WTC11 (cell line): ENCODE measurements at regions not wholly inside any gene's neighbourhood (a gene's known extent, or its start where the extent isn't known, plus 50 kb on each side); places are given as distances from the start of the nearest gene placed in this dataset.

ENCODE experiments used
- ATF3 ChIP-seq: sonication (generic); formaldehyde crosslinking; conservative IDR thresholded peaks from 2 replicates; pipeline ENCODE4 v1.8.1; 2022; ENCODE audit warnings: mild to moderate bottlenecking, missing genetic modification reagents
- CTCF ChIP-seq: fragments of 200-600 bp; IDR thresholded peaks from 2 replicates; pipeline ENCODE4 v1.8.0; 2022; ENCODE audit warnings: antibody characterized with exemption
- E2F5 ChIP-seq: sonication (generic); formaldehyde crosslinking; IDR thresholded peaks from 2 replicates; pipeline ENCODE4 v1.8.1; 2022; ENCODE audit warnings: mild to moderate bottlenecking, moderate library complexity, missing genetic modification reagents
- ELF4 ChIP-seq: sonication (generic); formaldehyde crosslinking; IDR thresholded peaks from 2 replicates; pipeline ENCODE4 v1.8.1; 2022; ENCODE audit warnings: low read depth, mild to moderate bottlenecking, moderate library complexity, missing genetic modification reagents
- ESRRA ChIP-seq: sonication (generic); formaldehyde crosslinking; IDR thresholded peaks from 2 replicates; pipeline ENCODE4 v1.8.1; 2022; ENCODE audit warnings: mild to moderate bottlenecking, missing genetic modification reagents, borderline replicate concordance
- FOXJ3 ChIP-seq: sonication (generic); formaldehyde crosslinking; IDR thresholded peaks from 2 replicates; pipeline ENCODE4 v1.9.0; 2021; ENCODE audit warnings: missing genetic modification reagents, mild to moderate bottlenecking, borderline replicate concordance
- FOXP1 ChIP-seq: sonication (generic); formaldehyde crosslinking; IDR thresholded peaks from 2 replicates; pipeline ENCODE4 v1.8.0; 2022; ENCODE audit warnings: missing genetic modification reagents, mild to moderate bottlenecking, moderate library complexity, borderline replicate concordance
- NFYB ChIP-seq: sonication (generic); formaldehyde crosslinking; conservative IDR thresholded peaks from 2 replicates; pipeline ENCODE4 v1.8.0; 2022; ENCODE audit warnings: low read depth, missing genetic modification reagents
- NR3C1 ChIP-seq: sonication (generic); formaldehyde crosslinking; conservative IDR thresholded peaks from 2 replicates; pipeline ENCODE4 v1.8.1; 2023; ENCODE audit warnings: low read depth, mild to moderate bottlenecking, missing genetic modification reagents
- STAT6 ChIP-seq: sonication (generic); formaldehyde crosslinking; conservative IDR thresholded peaks from 2 replicates; pipeline ENCODE4 v1.8.1; 2023; ENCODE audit warnings: mild to moderate bottlenecking, low read depth, missing genetic modification reagents, moderate library complexity
- TEAD1 ChIP-seq: sonication (generic); formaldehyde crosslinking; IDR thresholded peaks from 2 replicates; pipeline ENCODE4 v1.8.0; 2022; ENCODE audit warnings: mild to moderate bottlenecking, missing genetic modification reagents
- TEAD4 ChIP-seq: sonication (generic); formaldehyde crosslinking; IDR thresholded peaks from 2 replicates; pipeline ENCODE4 v1.8.0; 2022; ENCODE audit warnings: mild to moderate bottlenecking, missing genetic modification reagents
- ZNF532 ChIP-seq: fragments of 250-450 bp; sonication (Bioruptor Pico); IDR thresholded peaks from 2 replicates; pipeline ENCODE4 v1.9.0; 2021; ENCODE audit warnings: mild to moderate bottlenecking, borderline replicate concordance

- TF ChIP-seq CTCF = no peak
- TF ChIP-seq FOXJ3 (CRISPR knock-in tag) = no peak
- TF ChIP-seq ATF3 (CRISPR knock-in tag) = no peak
- no peak for TF ChIP-seq ZNF532 (CRISPR knock-in tag)
- no peak for TF ChIP-seq ESRRA (CRISPR knock-in tag)
- TF ChIP-seq TEAD4 (CRISPR knock-in tag) = no peak
- TF ChIP-seq NR3C1 (CRISPR knock-in tag) = no peak
- no peak for TF ChIP-seq ELF4
- TF ChIP-seq TEAD1 (CRISPR knock-in tag) = no peak
- no peak for TF ChIP-seq NFYB (CRISPR knock-in tag)
- no peak for TF ChIP-seq E2F5 (CRISPR knock-in tag)
- TF ChIP-seq STAT6 (CRISPR knock-in tag) = no peak
- no peak for TF ChIP-seq FOXP1 (CRISPR knock-in tag)
Measured at GRCh38 chr10:47071891-47072290, 160.7 kb downstream of the PTPN20 start.
